Gastroesophageal sphincter (tissue), 4 donors: ENCODE measurements at regions not wholly inside any gene's neighbourhood (a gene's known extent, or its start where the extent isn't known, plus 50 kb on each side); places are given as distances from the start of the nearest gene placed in this dataset.

ENCODE experiments used
- ATAC-seq: fragments of 150-250 bp; one replicate; pipeline ENCODE4 v1.9.1; 2016; ENCODE audit warnings: mild to moderate bottlenecking, moderate library complexity
- H3K27ac ChIP-seq, 4 donors: fragments of 200-600 bp; sonication (generic) in 3 of 4; 1 replicate in 3 of 4; 2 replicates in 1 of 4; pipeline ENCODE4 v1.5.1; 2016 to 2019
- H3K27me3 ChIP-seq: fragments of 200-600 bp; sonication (generic); one replicate; pipeline ENCODE4 v1.5.1; 2019
- H3K36me3 ChIP-seq, 2 donors: fragments of 200-600 bp; sonication (generic); one replicate each; pipeline ENCODE4 v1.5.1; 2019; ENCODE audit warnings: control low read depth in 1 of 2
- H3K4me1 ChIP-seq, 3 donors: fragments of 200-600 bp; sonication (generic); 1 replicate in 2 of 3; 2 replicates in 1 of 3; pipeline ENCODE4 v1.5.1; 2016 to 2019; ENCODE audit warnings: control low read depth in 2 of 3
- H3K4me3 ChIP-seq, 2 donors: fragments of 200-600 bp; sonication (generic); one replicate each; pipeline ENCODE4 v1.5.1; 2019; ENCODE audit warnings: mild to moderate bottlenecking in 1 of 2, moderate library complexity in 1 of 2
- H3K9me3 ChIP-seq, 3 donors: fragments of 200-600 bp; sonication (generic); one replicate each; pipeline ENCODE4 v1.5.1; 2017 to 2019; ENCODE audit warnings: control low read depth in 2 of 3
- CTCF ChIP-seq, 4 experiments: fragments of 200-600 bp in 2 of 4; fragments of 450-650 bp in 2 of 4; sonication (generic) in 1 of 4; IDR thresholded peaks; one replicate each; pipeline ENCODE4 v1.5.1; 2017 to 2019; ENCODE audit warnings: antibody characterized with exemption in 4 of 4, mild to moderate bottlenecking in 2 of 4, moderate library complexity in 2 of 4
- EP300 ChIP-seq: sonication (generic); formaldehyde crosslinking; IDR thresholded peaks from one replicate; pipeline ENCODE4 v1.6.1; 2017; ENCODE audit warnings: antibody characterized with exemption, mild to moderate bottlenecking
- POLR2A ChIP-seq, 2 donors: fragments of 450-650 bp; IDR thresholded peaks; one replicate each; pipeline ENCODE4 v1.6.1; 2017; ENCODE audit warnings: antibody characterized with exemption in 2 of 2, mild to moderate bottlenecking in 2 of 2, moderate library complexity in 1 of 2
- POLR2AphosphoS5 ChIP-seq: sonication (generic); formaldehyde crosslinking; IDR thresholded peaks from one replicate; pipeline ENCODE4 v1.6.1; 2017; ENCODE audit warnings: antibody characterized with exemption
- WGBS, 2 donors: methylation state at CpG; one replicate each; pipeline ENCODE4 v1.1.5; 2018; ENCODE audit warnings: low coverage in 1 of 2; 5-methylcytosine and 5-hydroxymethylcytosine counted together

- H3K4me1 ChIP-seq: peaks cover 0 to 4% (median 0%) of the 10 kb centered on the region in 3 donors
- ATAC-seq: no peak
- no peak overlapping the region for H3K4me3 ChIP-seq
- no peaks in the 10 kb centered on the region for H3K9me3 ChIP-seq
- TF ChIP-seq CTCF (IDR thresholded peaks at IDR 0.05) (no peak), POLR2AphosphoS5 (no peak)
- H3K27ac ChIP-seq: no peak overlapping the region
- H3K27me3 ChIP-seq: peaks cover 91% of the 10 kb centered on the region
- no peaks in the 10 kb centered on the region for H3K36me3 ChIP-seq
These were observed 142.6 kb upstream of the SFSWAP start for GRCh38 chr12:131568336-131568735.

- Histone ChIP-seq H3K4me1 (peaks cover 0 to 18% (median 0%) of the 10 kb centered on the region in 3 donors), H3K4me3 (no peak overlapping the region), H3K36me3 (no peaks in the 10 kb centered on the region), H3K9me3 (no peaks in the 10 kb centered on the region), H3K27me3 (peaks cover 99% of the 10 kb centered on the region), H3K27ac (no peak overlapping the region)
- WGBS, 2 donors: 67 to 76% methylated on average over 4 to 5 of the region's 8 CpGs
- ATAC-seq: no peak
- no peak for TF ChIP-seq POLR2A (IDR thresholded peaks at IDR 0.05)
These were observed 140.3 kb upstream of the SFSWAP start for GRCh38 chr12:131570596-131570995.

- Histone ChIP-seq H3K9me3 (no peaks in the 10 kb centered on the region), H3K27me3 (peaks cover 94% of the 10 kb centered on the region), H3K27ac (no peak overlapping the region), H3K36me3 (no peaks in the 10 kb centered on the region), H3K4me1 (peaks cover 0 to 17% (median 0%) of the 10 kb centered on the region in 3 donors), H3K4me3 (no peak overlapping the region)
- TF ChIP-seq POLR2A (IDR thresholded peaks at IDR 0.05): no peak
- no peak for TF ChIP-seq POLR2AphosphoS5
- no peak for TF ChIP-seq EP300
- TF ChIP-seq CTCF (IDR thresholded peaks at IDR 0.05): no peak
- no peak for ATAC-seq
- 23% methylated on average over 4 of the region's 6 CpGs; no CpG with 5 or more reads in 1 of the 2 donors for WGBS, 2 donors
These were observed 139.1 kb upstream of the SFSWAP start for GRCh38 chr12:131571827-131572226.

- Histone ChIP-seq H3K27me3 (peaks cover 91% of the 10 kb centered on the region), H3K36me3 (no peaks in the 10 kb centered on the region), H3K27ac (no peak overlapping the region), H3K4me3 (no peak overlapping the region), H3K4me1 (peaks cover 0 to 17% (median 0%) of the 10 kb centered on the region in 3 donors), H3K9me3 (no peaks in the 10 kb centered on the region)
- ATAC-seq: no peak
- TF ChIP-seq EP300 (no peak), POLR2AphosphoS5 (no peak), POLR2A (IDR thresholded peaks at IDR 0.05) (no peak), CTCF (IDR thresholded peaks at IDR 0.05) (no peak)
- 60 to 89% methylated on average over 4 to 8 of the region's 15 CpGs for WGBS, 2 donors
These were observed 138.3 kb upstream of the SFSWAP start for GRCh38 chr12:131572626-131573025.

- H3K36me3 ChIP-seq: no peaks in the 10 kb centered on the region
- WGBS, 2 donors: 10 to 38% methylated on average over 2 to 10 of the region's 26 CpGs
- H3K27me3 ChIP-seq: peaks cover 91% of the 10 kb centered on the region
- no peak for TF ChIP-seq POLR2A (IDR thresholded peaks at IDR 0.05)
- no peak for TF ChIP-seq CTCF (IDR thresholded peaks at IDR 0.05)
- TF ChIP-seq POLR2AphosphoS5: no peak
- no peak for TF ChIP-seq EP300
- no peak overlapping the region for H3K27ac ChIP-seq
- H3K4me3 ChIP-seq: no peak overlapping the region
- H3K9me3 ChIP-seq: no peaks in the 10 kb centered on the region
- peaks cover 0 to 17% (median 0%) of the 10 kb centered on the region in 3 donors for H3K4me1 ChIP-seq
- ATAC-seq: no peak
These were observed 137.1 kb upstream of the SFSWAP start for GRCh38 chr12:131573631-131574394.
